HG03159 (cell line): ENCODE measurements at regions not wholly inside any gene's neighbourhood (a gene's known extent, or its start where the extent isn't known, plus 50 kb on each side); places are given as distances from the start of the nearest gene placed in this dataset.

Source experiments
- ATAC-seq: cut with Tn5 transposase; IDR thresholded peaks from one replicate; pipeline ENCODE4 v1.9.1; 2021; ENCODE audit warnings: mild to moderate bottlenecking, moderate library complexity; ENCODE audit not compliant: unreplicated experiment

DNA sequence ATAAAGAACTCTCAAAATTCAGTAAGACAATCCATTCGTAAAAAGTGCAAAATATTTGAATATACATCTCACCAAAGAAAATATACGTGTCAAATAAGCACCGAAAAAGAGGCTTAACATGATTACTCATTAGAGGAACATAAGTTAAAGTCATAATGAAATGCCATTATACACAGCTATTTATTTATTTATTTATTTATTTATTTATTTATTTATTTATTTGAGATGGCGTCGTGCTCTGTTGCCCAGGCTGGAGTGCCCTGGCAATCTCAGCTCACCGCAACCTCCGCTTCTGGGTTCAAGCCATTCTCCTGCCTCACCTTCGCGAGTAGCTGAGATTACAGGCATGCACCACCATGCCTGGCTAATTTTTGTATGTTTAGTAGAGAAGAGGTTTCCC lies 203.6 kb upstream of the UBASH3B start:
- no peak for ATAC-seq

DNA sequence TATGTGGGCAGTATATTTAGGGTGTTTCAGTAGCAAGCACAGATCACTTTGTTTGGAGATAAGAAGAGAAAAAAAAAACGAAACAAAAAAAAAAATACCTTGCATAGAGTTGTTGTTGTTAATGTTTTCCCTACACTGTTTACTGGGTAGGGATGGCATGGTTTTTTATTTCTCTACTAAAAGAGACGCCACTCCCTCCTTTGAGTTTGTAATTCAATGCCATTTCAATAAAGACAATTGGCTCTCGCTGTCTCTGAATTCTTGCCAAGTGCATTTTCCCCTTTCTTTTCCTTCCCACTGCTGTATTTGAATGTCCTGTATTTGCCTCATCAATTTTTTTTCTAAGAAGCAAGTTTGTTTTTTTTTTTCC lies 213.9 kb upstream of the UBASH3B start:
- no peak for ATAC-seq

DNA sequence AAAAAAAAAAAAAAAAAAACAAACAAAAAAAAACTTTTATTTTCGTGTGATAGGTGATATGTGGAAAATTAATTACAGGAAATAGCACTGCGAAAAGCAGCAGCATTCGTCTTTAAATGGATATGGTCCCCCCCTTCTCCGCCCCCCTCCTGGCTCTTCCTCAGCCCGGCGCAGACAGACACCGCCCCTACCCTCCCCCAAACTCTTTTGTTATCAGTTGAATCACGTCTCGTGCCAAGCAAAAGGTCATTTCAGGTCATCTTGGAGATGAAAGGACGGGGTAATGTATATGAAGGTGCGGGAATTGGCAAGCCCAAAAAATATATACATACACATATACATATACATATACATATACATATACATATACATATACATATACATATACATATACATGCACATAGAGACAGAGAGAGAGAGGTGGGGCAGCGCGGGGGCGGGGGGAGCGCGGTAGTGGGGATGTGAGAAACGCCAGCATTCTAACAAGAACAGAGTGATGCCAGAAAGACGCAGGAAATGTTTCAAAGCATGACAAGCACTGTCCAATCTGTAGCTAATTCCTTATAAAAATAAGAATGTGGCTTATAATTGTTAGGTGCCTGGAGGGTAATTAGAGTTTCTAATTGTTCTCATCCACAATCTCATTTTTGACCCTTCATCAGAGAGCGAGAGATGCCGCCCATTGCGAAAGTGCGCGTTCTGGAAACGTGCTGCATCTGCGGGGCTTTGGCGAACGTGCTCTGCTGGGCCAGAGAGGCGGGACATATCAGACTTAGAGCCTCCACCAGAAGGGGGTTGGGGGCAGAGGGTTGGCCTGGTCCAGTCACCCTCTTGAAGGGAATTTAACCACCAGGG lies 214.5 kb upstream of the UBASH3B start:
- ATAC-seq = no peak

DNA sequence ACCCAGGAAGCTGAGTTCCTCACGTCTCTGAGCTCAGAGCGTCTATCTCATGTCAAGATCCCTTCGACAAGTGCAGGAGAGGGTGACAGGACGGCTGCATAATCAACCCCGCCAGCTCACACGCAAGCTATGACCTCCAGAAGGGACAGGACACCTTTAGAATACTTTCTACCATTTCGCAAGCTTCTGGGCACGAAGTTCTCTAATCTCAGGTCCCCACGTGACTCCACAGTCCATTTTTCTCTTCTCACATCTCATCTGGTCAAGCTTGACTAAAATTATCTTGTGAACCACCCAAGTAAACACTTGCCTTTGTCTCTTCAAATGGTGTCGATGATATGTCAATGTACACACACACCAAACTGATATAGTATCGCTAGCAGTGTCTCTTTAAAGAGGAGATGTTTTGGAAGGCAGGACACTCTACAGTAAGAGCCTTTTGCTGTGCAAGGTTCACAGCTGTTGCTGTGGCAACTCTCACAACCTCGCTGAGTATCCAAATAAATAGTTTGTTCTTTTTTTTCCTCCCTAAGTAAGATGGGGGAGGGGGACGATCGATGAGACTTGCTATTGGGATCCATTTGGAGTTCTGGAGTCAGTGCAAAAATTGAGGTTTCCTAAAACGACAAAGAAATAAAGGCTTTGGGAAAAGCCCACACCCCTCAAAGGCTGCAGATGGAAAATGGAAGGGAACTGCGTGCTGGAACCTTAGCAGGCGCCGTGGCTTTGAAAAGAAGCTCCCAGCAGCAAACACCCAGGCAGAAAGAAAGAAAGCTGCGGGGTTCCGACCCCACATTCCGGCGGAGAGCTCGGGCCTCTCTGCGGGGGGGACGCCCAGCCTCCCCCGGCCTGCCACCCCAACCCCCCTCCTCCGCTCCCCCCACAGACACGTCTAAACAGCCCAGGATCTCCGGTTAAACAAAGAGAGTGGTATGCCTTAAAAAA lies 215.4 kb upstream of the UBASH3B start:
- ATAC-seq = no peak

DNA sequence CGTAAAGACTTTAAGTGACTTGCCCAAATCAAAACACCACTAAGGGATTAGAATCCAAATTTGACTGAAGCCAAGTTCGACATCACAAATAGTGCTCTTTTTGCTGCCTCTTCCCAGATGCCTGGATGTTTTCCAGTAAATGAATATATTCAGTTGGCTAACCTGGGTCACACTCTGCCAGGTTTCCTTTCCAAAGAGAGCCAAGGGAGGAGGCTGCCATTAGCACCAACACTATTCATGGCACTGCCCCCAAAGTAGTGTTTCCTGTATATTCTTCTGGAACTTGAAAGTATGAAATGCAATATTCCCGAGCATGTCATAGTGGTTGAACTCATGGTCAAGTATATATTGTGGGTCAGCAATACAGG lies 219.3 kb upstream of the UBASH3B start:
- ATAC-seq = no peak

DNA sequence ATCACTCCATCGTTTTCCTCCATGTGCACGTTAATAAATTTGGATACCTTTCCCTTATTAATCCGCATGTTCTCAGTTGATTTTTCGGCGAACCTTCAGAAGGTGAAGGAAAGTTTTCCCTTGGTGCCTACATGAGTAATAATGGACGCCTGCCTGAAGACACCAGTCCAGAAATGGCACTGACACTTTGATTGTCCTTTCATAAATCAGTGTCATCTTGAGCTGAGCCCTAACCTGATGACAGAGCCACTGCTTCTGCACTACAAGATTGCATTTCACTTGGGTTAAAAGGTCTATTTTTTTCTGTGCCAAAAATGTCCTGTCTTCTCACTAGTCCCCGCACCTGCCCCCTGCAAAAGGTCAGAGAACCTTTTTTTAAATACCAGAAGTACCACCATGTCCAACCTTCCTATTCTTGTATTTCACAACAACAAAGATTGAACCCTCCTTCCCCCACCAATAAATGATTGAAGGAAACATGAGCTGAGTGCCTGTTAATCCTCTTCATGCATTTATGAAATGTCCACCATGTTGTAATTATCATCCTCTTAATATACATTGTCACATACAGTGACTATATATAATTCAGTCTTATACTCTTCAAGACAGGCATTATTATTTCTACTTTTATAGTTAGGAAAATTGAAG lies 219.9 kb upstream of the UBASH3B start:
- no peak for ATAC-seq

DNA sequence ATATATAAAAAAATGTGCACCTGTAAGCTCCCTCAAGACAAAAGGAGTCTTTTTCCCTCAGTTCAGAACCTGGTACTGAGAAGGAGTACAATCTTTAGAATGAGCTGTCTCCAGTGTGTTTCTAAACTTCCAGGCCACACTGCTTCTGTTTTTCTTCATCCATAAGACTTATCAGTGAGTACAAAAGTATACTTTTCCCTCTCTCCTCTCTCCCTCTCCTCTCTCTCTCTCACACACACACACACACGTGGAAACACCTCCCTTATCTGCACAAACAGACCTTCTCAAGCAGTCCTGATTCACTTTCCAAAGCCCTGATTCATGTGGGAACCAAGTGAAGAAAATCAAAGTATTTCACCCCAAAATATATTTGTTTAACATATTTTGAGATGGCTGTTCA lies 220.7 kb upstream of the UBASH3B start:
- ATAC-seq = no peak

DNA sequence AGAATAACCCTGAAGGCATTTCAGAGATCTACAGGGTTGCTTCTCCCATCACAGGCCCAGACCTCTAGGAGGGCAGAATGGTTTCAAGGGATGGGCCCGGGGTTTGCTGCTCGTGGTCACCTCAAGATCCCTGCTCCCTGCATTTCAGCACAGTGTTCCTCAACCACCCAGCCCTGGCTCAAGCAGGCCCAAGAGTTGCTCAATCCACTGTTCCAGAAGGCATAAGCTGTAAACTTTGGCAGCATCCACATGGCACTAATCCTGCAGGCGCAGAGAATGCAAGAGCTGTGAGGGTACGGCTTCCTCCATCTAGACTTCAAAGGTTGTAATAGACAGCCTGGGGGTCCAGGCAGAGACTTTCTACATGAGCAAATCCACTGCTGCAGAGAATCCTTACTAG lies 225.0 kb upstream of the UBASH3B start:
- no peak for ATAC-seq

DNA sequence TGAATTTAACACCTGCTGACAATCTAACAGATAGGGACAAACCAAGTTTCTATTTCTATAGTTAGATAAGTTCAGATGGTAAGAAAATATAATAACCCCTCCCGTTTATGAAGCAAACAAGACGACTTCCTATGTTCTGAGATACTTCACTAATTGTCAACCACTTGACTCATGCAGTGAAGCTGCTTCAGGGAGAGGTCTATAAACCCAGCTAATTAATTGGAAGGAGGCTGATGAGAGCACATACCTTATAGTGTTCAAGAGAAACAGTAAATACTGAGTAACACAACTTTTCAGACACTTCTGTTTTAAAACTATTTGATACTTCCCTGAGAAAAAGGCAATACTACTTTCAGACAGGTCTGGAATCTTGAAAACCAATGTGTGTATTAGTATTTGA lies 229.4 kb upstream of the UBASH3B start:
- ATAC-seq = no peak

DNA sequence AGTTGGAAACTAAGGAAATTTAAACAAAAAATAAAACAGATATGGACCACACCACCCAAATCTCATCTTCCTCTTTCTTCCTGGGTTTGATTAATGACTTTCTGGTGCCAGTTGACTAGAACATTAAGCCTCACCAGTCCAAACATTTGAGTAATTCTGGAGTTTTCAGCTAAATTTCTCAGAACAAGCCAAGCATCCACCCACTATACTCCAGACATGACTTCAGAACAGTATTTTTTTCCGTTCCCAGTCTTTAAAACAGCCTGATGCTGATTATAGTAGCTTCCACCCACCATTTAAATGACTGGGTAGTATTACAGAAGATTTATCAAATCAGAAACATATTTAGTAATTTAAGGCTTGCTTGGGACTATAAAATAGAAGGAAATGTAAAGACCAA lies 230.9 kb upstream of the UBASH3B start:
- no peak for ATAC-seq

DNA sequence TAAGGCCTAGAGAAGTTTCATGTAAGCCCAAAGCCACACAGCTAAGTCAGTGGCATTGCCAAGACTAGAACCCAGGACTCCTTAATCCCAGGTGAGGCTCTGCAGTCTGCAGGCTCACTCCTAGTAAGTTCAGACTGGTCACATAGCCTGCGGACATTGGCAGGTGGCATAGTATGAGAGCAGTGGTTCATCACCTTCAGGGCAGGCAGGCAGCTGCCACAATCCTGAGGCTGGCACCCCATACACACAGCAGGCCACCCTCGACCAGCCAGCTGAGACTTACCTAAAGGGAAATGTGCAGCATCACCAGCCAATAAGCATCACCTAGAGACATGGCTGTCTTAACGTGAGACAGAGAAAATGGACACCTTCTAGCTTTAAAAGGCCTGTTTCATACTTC lies 231.6 kb upstream of the UBASH3B start:
- ATAC-seq = no peak

DNA sequence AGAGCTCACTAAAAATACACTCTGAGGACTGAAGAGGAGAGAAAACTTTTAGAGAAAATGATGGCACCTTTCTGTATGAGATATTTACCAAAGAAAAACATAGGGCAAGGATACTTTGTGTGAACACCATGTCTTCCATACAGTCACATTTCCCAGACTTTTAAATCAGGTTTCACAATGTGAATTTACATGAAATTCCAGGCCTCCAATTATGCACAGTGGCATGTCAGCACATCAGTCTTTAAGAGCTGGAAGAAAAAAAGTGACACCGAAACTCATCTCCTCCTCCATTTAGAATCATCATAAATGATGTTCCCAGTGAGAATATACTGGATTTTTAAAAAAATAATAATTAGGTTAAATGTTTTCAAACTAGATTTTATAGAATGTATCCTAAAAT lies 232.2 kb upstream of the UBASH3B start:
- no peak for ATAC-seq

DNA sequence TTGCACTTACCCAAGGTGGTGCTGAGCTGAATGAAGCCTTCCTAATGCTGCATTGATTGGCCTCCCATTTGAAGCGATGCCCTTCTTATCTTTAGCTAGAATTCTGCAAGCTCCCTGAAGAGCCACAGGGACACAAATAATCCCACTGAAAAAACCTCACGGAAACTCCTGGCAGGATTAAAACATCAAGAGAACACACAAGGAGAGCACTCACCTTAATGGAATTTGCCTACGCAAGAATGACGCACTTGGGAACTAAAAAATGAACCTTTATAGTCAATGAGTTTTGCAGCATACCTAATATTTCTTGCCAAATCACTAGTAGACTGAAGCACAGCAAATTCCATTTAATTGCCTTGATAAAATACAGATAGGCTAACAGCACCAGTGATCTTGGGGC lies 232.8 kb upstream of the UBASH3B start:
- ATAC-seq = no peak

DNA sequence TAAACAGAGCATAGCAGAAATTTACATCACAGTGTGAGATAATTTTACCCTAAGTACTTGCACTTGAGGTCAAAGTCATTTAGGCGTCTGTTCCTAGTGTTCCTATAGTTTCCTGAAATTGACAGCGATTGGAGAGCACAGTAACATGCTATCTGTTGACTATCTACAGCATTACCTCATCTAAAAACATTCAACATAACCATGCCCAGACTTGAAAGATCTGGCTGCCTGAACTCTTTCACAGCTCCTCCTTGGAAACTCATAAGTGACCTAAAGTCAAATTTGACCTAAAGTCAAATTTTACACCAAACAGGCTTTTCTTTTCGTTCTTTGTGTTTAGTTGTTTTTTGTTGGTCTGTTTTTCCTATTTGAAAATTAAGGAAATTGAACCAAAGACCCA lies 233.8 kb upstream of the UBASH3B start:
- ATAC-seq = no peak

DNA sequence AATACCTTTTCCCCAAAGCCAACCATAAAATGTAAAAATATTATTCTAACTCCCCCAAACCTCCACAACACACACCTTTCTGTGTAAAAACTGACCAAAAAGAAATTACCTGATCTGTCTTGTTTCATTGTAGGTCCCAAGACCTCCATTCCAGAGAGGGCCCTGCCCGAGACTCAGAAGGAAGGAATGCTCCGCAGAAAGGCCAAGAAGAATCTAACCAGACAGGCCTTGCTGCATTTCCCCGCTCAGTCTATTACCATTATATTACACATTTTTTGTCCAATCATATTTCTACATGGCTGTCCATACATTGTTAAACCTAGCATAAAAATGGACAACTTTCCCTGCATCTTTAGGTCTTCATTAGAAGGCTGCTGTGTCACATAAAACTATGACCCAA lies 237.5 kb upstream of the UBASH3B start:
- ATAC-seq = no peak

DNA sequence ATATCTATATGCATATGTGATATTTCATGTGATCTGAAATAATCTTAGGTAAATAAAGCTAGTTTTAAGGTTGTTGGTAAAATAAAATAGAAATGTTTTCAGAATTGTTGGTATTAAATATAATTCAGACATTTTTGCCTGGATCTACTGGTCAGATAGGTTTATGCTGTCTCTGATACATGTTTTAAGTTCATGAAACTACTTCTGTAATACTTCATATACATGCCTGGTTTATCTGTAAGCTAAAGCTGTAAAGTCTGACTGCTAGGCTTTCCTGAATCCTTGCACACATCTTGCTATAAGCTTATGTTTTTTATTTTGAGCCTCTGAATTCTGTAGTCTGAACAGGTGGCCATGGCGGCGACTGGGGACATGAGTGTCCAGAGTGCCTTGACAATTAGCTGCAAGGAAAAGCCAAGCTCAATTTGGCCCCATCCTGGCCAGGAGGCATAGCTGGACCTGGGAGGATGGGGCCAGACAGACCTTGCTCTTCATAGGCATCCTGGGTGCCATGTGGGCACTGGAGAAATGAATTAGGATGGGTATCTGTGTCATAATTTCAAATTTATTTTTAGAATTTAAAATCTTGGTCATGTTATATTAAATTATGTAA lies 241.0 kb upstream of the UBASH3B start:
- no peak for ATAC-seq

DNA sequence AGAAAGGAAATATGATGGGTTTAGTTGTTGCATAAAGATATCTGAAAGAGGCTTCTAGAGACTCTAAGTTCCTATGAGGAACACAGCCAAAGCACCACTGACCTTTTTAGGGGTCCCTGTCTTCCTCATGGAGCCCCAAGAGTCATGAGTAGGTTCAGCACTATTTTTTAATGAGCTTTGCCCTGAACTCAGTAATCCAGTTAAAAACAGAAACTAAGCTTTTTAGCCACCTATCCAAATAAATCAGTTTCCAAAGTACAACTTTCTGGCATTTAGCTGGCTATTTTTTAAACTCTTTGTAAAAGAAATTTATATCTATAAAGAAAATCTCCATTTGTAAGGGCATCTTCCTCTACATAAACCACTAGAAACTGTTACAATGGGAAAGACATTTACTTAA lies 241.8 kb upstream of the UBASH3B start:
- ATAC-seq = no peak

DNA sequence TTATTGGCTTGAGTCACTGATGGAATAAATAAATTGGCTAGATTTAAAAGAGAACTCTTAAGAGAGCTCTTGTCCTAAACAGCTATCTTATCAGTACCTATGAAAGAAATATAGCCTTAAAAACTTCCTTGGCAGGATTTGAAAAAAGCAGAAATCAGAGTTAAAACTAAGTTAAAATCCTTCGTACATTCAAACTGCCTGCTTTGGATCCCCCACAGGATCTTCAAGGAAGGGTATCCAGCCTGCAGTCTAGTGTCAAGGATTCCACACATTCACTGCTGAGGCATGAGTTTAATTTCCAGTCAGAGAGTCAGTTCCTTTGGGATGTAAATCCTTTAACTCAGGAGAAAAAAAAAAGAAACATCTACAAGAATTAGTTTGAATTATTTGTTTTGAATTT lies 242.9 kb upstream of the UBASH3B start:
- ATAC-seq = no peak

DNA sequence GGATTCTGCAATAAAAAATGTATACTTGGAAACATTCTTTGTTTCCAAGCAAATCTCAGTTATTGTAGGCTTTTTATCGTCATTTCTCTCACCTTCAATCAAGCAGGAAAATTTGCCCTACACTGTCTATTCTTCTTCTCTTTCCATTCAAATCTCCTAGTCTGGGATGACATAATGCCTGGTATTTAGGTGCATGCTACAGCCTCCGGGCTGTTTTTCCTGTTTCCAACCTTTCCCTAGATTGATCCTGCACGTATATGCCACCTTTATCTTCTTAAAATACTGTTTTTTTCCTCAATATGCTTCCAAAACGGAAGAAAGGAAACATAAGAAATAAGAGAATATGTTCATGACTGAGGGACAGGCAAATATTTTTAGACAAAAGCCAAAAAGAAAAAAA lies 249.1 kb upstream of the UBASH3B start:
- ATAC-seq = no peak

DNA sequence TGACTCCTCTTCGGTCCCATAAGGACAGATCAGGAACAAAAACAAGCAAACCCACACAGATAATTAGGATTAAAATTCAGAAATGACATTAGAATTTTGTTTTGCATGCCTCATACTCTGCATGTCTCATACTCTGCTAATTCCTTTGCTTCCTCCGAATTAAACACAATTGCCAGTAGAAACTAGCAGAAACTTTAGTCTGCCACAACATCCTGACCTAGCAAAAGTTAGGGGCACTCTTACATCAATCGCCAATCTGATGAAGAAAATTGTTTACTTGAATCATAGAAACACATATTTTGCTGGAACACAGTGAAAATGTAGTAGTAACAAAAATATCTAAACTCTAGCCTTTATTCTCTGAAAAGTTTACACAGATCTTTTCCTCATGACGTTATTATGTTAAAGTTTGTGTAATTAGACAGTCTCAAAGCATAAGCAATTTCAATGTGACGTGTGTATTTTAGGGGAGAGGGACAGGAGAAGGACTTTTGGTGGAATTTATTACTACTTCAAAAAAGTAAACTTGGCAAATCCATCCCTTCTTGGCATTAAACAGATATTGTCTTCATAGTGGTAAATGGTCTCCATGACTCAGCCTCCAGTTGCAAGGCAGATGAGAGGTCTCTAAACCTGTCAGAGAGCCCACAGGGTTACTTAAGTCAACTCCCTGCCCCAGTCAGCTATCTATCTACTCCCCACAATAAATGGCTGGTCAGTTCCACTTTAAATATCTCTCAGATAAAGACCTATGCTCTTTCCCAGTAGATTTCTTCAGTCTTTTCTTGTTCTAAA lies 249.8 kb upstream of the UBASH3B start:
- no peak for ATAC-seq
